ENCODE measurements at regions not wholly inside any gene's neighbourhood (a gene's known extent, or its start where the extent isn't known, plus 50 kb on each side); places are given as distances from the start of the nearest gene placed in this dataset.

DNA sequence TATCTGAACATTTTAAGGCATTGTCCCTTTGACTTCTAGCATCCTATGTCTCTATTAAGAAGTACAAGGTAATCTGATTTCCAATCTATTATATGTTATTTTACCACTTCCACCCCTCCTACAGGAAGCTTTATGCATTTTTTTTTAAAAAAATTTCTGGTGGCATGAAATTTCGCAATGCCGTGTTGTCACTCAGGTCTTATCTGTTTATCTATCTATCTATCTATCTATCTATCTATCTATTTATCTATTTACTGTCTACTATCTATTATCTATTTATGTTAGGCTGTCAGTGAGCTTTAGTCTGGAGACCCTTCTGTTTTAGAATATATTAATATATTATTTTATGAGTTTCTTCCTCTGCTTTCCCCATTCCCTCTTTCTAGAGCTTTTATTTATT is 125.3 kb upstream of the FAM9C start:
- TF ChIP-seq TAF1 (IDR thresholded peaks at IDR 0.05; ENCODE audit: low read depth) (no peak), TEAD4 (IDR thresholded peaks at IDR 0.05) (no peak), ZBTB7A (IDR thresholded peaks at IDR 0.05; ENCODE audit: low read depth) (no peak), NFIC (IDR thresholded peaks at IDR 0.05) (no peak), FOXM1 (IDR thresholded peaks at IDR 0.05; ENCODE audit: borderline replicate concordance, low read depth) (no peak)
- TF ChIP-seq, protein P1, sequence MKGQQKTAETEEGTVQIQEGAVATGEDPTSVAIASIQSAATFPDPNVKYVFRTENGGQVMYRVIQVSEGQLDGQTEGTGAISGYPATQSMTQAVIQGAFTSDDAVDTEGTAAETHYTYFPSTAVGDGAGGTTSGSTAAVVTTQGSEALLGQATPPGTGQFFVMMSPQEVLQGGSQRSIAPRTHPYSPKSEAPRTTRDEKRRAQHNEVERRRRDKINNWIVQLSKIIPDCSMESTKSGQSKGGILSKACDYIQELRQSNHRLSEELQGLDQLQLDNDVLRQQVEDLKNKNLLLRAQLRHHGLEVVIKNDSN (IDR thresholded peaks at IDR 0.05), result no peak

DNA sequence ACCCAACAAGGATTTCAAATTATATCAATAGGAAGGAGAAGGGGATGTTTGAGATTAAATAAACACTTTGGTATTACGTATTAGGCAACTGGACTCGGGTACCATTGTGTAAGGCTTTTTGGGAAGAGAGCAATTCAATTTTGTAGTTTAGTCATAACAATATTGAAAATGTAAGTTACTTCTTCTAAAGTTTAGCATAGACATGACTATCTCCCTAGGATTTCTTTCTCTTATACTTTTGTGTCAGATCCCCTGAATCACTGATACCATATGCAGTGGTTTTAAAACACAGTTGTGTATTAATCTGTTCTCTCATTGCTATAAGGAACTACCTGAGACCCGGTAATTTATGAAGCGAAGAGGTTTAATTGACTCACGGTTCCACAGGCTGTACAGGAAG is 123.8 kb upstream of the FAM9C start:
- TF ChIP-seq CREB1 (IDR thresholded peaks at IDR 0.05; ENCODE audit: low read depth) (no peak), NFIC (IDR thresholded peaks at IDR 0.05) (no peak), RAD21 (IDR thresholded peaks at IDR 0.05; ENCODE audit: low read depth) (no peak), FOXM1 (IDR thresholded peaks at IDR 0.05; ENCODE audit: borderline replicate concordance, low read depth) (no peak), YY1 (IDR thresholded peaks at IDR 0.05; ENCODE audit: low read depth) (no peak), ZBTB7A (IDR thresholded peaks at IDR 0.05; ENCODE audit: low read depth) (no peak), EP300 (IDR thresholded peaks at IDR 0.05; ENCODE audit: borderline replicate concordance) (no peak), EGR1 (IDR thresholded peaks at IDR 0.05) (no peak), TEAD4 (IDR thresholded peaks at IDR 0.05) (no peak), TAF1 (IDR thresholded peaks at IDR 0.05; ENCODE audit: low read depth) (no peak), CEBPB (IDR thresholded peaks at IDR 0.05) (no peak), TCF12 (IDR thresholded peaks at IDR 0.05; ENCODE audit: low read depth) (no peak)
- TF ChIP-seq, protein P1 (IDR thresholded peaks at IDR 0.05), result no peak
- TF ChIP-seq, protein P2, sequence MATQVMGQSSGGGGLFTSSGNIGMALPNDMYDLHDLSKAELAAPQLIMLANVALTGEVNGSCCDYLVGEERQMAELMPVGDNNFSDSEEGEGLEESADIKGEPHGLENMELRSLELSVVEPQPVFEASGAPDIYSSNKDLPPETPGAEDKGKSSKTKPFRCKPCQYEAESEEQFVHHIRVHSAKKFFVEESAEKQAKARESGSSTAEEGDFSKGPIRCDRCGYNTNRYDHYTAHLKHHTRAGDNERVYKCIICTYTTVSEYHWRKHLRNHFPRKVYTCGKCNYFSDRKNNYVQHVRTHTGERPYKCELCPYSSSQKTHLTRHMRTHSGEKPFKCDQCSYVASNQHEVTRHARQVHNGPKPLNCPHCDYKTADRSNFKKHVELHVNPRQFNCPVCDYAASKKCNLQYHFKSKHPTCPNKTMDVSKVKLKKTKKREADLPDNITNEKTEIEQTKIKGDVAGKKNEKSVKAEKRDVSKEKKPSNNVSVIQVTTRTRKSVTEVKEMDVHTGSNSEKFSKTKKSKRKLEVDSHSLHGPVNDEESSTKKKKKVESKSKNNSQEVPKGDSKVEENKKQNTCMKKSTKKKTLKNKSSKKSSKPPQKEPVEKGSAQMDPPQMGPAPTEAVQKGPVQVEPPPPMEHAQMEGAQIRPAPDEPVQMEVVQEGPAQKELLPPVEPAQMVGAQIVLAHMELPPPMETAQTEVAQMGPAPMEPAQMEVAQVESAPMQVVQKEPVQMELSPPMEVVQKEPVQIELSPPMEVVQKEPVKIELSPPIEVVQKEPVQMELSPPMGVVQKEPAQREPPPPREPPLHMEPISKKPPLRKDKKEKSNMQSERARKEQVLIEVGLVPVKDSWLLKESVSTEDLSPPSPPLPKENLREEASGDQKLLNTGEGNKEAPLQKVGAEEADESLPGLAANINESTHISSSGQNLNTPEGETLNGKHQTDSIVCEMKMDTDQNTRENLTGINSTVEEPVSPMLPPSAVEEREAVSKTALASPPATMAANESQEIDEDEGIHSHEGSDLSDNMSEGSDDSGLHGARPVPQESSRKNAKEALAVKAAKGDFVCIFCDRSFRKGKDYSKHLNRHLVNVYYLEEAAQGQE (IDR thresholded peaks at IDR 0.05; ENCODE audit: low read depth), result no peak
- TF ChIP-seq, protein P3, sequence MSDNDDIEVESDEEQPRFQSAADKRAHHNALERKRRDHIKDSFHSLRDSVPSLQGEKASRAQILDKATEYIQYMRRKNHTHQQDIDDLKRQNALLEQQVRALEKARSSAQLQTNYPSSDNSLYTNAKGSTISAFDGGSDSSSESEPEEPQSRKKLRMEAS (IDR thresholded peaks at IDR 0.05), result no peak

DNA sequence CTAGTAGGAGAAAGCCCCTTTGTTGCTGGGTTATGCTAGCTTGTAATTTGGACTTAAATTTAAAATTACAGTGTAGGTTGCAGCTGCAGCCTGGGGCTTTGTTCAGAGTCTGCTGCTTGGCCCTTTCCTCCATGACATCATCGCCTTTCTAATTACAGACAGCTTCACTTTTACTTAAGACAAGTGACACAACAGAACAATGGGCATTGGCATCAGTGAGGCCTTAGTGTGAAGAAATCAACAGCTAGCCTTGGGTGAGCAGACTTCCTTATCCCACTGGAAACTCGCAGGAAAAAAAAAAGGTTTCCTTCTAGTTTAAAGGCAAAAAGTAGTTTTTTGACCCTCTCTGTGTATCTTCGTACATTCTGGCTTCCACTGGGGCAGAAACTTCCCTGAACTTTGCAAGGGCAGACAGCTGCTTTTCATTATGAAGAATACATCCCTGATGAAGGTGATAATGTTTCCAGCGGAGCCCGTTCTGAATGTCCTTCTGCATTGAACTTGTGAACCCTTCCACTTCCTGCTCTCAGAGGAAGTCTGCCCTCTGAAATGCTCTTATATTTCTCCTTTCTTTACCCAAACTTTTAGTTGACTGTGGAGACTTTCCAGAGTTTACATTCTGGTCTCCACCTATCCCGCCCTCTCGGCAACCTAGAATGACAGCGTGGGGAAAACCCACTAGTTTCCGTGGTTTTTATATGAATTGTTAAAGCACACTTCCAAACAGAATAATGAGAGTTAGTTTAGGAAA is 123.2 kb upstream of the FAM9C start:
- TF ChIP-seq, protein P3 (IDR thresholded peaks at IDR 0.05), result no peak
- TF ChIP-seq TEAD4 (IDR thresholded peaks at IDR 0.05), result no peak
- TF ChIP-seq CEBPB (IDR thresholded peaks at IDR 0.05), result no peak
- TF ChIP-seq, protein P1 (IDR thresholded peaks at IDR 0.05), result no peak
- no peak for TF ChIP-seq FOXM1 (IDR thresholded peaks at IDR 0.05; ENCODE audit: borderline replicate concordance, low read depth)

DNA sequence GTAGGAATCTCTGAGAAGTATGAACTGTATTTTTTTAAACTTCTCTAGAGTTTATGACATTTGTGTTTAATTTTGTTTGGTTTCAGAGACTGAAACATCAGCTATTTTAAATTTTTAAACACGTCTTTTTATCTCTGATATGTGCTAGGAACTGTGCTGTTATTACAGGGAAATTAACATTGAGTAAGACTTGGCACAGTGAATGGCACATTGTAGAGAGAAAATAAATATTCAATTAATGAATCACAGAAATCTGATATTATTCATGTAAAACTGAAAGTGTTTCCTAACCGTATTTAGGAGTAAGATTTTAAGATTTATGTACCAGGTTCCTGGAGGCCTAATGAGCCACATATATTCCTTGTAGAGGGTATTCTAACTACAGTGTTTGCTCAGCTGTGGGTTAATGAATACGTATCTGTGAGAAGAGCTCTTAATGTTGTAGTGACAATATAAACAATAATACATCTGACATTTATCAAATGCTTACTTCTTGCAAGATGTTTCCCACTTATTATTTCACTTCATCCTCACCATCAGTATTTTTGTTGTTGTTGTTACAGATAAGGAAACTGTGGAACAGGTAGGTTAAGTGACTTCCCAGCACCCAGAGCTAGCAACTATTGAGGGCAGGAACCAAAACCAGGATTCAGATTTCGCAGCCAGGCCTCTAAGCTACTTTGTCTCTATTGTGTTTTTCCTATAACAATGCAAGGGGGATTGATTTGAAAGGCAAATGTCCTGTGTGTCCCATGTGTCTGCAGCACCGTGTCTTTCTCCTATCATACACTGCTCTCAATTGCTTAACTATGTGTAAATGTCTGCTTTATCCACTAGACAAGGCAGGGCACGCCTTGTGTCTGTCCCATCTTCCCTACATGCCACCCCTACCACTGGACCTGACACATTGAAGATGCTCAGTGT is 121.1 kb upstream of the FAM9C start:
- TF ChIP-seq EGR1 (IDR thresholded peaks at IDR 0.05), result no peak
- TF ChIP-seq TCF12 (IDR thresholded peaks at IDR 0.05; ENCODE audit: low read depth), result no peak
- no peak for TF ChIP-seq RAD21 (IDR thresholded peaks at IDR 0.05; ENCODE audit: low read depth)
- TF ChIP-seq EP300 (IDR thresholded peaks at IDR 0.05; ENCODE audit: borderline replicate concordance), result no peak
- TF ChIP-seq TAF1 (IDR thresholded peaks at IDR 0.05; ENCODE audit: low read depth), result no peak
- no peak for TF ChIP-seq FOXM1 (IDR thresholded peaks at IDR 0.05; ENCODE audit: borderline replicate concordance, low read depth)
- no peak for TF ChIP-seq NFIC (IDR thresholded peaks at IDR 0.05)
- no peak for TF ChIP-seq CEBPB (IDR thresholded peaks at IDR 0.05)
- no peak for TF ChIP-seq CREB1 (IDR thresholded peaks at IDR 0.05; ENCODE audit: low read depth)
- TF ChIP-seq, protein P3 (IDR thresholded peaks at IDR 0.05), result no peak
- TF ChIP-seq, protein P1 (IDR thresholded peaks at IDR 0.05), result no peak
- TF ChIP-seq TEAD4 (IDR thresholded peaks at IDR 0.05), result no peak
- TF ChIP-seq YY1 (IDR thresholded peaks at IDR 0.05; ENCODE audit: low read depth), result no peak
- TF ChIP-seq ZBTB7A (IDR thresholded peaks at IDR 0.05; ENCODE audit: low read depth), result no peak

DNA sequence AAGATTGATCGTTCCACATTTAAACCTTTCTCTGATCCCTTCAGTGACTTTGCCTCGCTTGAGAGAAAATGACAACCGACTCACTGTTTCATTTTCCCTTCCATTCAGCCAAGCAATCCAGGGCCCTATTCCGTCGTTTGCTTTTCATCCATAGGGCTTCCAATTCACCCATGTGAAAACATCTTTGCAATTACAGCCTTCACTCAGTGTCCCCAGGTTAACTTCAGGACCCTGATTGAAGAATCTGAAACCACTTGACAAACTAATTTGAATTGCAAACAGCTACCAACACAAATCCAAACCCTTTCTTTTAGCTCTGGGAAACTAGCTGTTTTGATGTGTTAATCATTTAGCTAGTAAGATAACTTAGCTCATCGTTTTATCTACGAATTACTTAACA is 120.2 kb upstream of the FAM9C start:
- TF ChIP-seq EGR1 (IDR thresholded peaks at IDR 0.05) (no peak), TCF12 (IDR thresholded peaks at IDR 0.05; ENCODE audit: low read depth) (no peak), CEBPB (IDR thresholded peaks at IDR 0.05) (no peak), TEAD4 (IDR thresholded peaks at IDR 0.05) (no peak), ZBTB7A (IDR thresholded peaks at IDR 0.05; ENCODE audit: low read depth) (no peak), RAD21 (IDR thresholded peaks at IDR 0.05; ENCODE audit: low read depth) (no peak), CREB1 (IDR thresholded peaks at IDR 0.05; ENCODE audit: low read depth) (no peak), NFIC (IDR thresholded peaks at IDR 0.05) (no peak), EP300 (IDR thresholded peaks at IDR 0.05; ENCODE audit: borderline replicate concordance) (no peak), YY1 (IDR thresholded peaks at IDR 0.05; ENCODE audit: low read depth) (no peak), FOXM1 (IDR thresholded peaks at IDR 0.05; ENCODE audit: borderline replicate concordance, low read depth) (no peak), TAF1 (IDR thresholded peaks at IDR 0.05; ENCODE audit: low read depth) (no peak)
- TF ChIP-seq, protein P3 (IDR thresholded peaks at IDR 0.05), result no peak
- TF ChIP-seq, protein P1 (IDR thresholded peaks at IDR 0.05), result no peak
- TF ChIP-seq, protein P2 (IDR thresholded peaks at IDR 0.05; ENCODE audit: low read depth), result no peak
